Fibroblast of villous mesenchyme (primary cell): ENCODE measurements at regions not wholly inside any gene's neighbourhood (a gene's known extent, or its start where the extent isn't known, plus 50 kb on each side); places are given as distances from the start of the nearest gene placed in this dataset.

Experiments used
- DNase-seq: peaks from one replicate; pipeline ENCODE4 v3.0.0-alpha.2; 2010; ENCODE audit warnings: low read depth
- H3K4me3 ChIP-seq: 2 replicates; pipeline ENCODE4 v1.5.1; 2011; ENCODE audit warnings: low read depth, mild to moderate bottlenecking, low read length
- TF ChIP-seq, protein P1 (sequence below): IDR thresholded peaks from 2 replicates; pipeline ENCODE4 v1.5.1; 2012; ENCODE audit warnings: low read depth, mild to moderate bottlenecking, low read length; ENCODE audit not compliant: insufficient read depth

DNA sequence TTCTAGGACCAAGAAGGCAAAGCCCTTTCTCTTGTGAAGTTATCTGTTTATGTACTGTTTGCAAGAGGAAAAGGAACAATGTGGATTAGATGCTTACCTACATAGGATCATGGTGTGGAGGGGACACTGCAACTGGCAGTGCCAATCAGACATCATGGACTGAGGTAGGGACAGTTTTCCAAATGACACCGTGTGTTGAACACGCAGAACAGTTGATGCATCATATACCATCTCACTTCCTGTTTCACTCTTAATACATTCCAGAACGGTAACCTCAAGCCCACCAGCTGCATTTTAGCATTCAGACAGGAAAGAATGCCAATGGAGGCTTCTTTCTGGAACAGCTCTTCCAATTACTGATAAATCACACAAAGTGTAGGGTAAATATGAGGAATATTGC, 397.7 kb upstream of the LMCD1 start:
- TF ChIP-seq, protein P1, sequence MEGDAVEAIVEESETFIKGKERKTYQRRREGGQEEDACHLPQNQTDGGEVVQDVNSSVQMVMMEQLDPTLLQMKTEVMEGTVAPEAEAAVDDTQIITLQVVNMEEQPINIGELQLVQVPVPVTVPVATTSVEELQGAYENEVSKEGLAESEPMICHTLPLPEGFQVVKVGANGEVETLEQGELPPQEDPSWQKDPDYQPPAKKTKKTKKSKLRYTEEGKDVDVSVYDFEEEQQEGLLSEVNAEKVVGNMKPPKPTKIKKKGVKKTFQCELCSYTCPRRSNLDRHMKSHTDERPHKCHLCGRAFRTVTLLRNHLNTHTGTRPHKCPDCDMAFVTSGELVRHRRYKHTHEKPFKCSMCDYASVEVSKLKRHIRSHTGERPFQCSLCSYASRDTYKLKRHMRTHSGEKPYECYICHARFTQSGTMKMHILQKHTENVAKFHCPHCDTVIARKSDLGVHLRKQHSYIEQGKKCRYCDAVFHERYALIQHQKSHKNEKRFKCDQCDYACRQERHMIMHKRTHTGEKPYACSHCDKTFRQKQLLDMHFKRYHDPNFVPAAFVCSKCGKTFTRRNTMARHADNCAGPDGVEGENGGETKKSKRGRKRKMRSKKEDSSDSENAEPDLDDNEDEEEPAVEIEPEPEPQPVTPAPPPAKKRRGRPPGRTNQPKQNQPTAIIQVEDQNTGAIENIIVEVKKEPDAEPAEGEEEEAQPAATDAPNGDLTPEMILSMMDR: no peak
- no peak overlapping the region for H3K4me3 ChIP-seq
- no peak for DNase-seq

DNA sequence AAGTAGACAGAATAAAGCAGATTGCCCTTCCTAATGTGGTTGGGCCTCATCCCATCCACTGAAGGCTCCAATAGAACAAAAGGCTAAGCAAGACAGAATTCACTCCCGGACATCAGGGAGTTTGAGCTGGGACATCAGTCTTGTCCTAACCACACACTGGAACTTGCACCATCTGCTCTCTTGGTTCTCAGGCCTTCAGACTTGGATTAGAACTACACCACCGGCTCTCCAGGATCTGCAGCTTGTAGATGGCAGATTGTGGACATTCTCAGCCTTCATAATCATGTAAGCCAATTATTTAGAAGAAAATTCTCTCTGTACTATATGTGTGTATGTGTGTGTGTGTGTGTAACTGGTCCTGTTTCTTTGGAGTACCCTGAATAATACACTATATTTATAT, 394.7 kb upstream of the LMCD1 start:
- DNase-seq: no peak
- H3K4me3 ChIP-seq: no peak overlapping the region
- TF ChIP-seq, protein P1: no peak

DNA sequence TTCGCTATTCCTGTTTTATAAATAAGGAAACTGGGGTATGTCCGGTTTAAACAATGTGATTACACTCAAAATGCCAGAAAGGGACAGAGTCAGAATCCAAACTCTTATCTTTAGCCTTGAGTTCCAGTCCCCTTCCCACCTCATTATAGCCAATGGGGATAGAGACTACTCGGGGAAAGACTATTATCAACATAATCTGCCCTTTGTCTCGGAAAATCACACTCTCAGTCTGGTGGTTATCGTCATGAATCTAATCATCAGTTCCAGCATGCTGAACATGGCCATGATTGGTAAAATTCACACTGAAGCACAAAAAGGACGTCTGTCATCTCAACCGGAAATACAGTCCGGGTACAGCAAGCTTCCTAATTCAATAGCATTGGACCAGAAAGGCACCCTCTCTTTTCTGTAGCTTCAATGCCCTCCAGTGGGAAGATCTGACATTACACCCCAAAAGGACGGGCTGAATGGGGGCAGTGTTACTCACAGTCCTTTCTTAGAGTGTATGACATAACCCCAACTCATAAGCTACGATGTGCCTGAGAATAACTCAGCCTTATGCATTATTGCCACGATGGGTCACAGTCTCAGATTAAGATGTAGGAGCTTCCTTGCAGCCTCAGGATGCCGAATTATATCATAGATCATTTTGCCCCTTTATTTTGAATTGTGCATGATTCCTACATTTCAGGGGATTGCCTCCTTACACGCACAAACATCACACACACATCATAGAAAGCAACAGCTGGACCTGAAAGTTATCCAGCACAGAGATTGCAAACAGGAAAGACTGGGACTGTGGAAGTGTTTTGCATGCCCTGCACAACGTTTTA, 390.4 kb upstream of the LMCD1 start:
- TF ChIP-seq, protein P1: peak; percentile 73
- H3K4me3 ChIP-seq: no peak overlapping the region
- peak; percentile 41 for DNase-seq

DNA sequence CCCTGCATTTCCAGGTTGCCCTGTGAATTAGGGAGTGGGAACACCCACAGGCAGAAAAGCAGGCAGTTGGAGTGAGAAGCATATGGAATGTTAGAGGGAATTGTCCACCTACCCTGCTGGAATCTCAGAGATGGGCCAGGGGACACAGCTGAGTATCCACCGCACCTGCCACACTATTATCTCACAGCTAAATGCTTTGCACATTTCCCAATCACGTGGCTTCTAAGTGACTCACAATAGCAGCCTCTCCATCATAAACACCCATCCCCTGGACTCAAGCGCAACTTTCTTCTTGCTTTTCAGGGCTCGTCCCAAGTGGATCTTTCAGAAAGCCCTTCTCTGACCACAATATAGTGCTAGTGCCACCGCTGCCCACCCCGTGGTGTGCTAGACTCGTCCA, 389.0 kb upstream of the LMCD1 start:
- no peak overlapping the region for H3K4me3 ChIP-seq
- DNase-seq: no peak
- TF ChIP-seq, protein P1: no peak

DNA sequence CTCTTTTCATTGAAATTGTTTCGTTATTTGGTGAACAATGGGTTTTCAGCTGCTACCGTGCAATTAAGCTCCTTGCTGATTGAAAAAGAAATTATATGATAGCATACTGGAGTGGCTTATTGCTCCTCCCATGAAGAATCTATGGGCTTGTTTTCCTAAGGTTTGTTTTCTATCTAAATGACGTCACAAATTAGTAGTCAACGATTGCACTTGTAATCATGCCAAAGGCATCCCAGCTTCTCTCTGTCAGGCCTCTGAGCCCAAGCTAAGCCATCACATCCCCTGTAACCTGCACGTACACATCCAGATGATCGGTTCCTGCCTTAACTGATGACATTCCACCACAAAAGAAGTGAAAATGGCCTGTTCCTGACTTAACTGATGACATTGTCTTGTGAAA, 388.0 kb upstream of the LMCD1 start:
- TF ChIP-seq, protein P1: no peak
- no peak for DNase-seq
- H3K4me3 ChIP-seq: no peak overlapping the region

DNA sequence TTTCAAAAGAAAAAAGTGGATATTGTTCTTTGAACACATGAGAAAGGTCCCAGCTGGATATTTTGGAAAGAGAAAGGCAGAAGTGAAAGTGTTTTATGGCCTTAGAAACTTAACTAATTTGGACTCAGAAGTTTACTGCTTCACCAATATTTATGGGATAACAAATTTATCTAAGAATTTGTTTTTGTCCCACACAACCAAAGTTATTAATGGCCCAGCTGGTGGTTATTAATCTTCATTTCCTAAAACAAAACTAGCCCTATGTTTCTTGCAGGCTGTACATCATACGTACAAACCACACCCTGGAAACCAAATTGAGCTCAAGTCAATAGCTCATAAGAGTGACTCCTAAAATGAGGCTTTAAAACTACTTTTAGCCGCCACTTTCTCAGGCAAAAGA, 372.9 kb upstream of the LMCD1 start:
- DNase-seq: no peak
- H3K4me3 ChIP-seq: no peak overlapping the region
- TF ChIP-seq, protein P1: no peak

DNA sequence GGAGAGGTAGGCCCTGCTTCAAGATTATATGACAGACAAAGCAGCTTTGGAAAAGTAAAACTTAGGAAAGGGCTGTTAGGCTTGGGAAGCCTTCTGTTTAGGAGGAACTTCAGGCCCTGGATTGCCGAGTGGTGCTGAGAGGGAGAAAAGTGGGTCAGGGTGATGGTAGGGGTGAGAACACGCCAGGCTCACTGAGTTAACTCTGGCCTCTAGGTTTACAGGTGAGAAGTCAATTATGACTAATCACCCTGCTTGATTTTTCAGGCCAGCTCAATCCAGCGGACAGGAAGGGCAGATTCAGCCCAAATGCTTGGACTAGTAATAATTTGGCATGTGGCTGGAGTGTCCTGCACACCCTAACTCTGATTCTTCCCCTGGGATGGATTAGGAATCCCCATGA, 365.1 kb upstream of the LMCD1 start:
- no peak overlapping the region for H3K4me3 ChIP-seq
- TF ChIP-seq, protein P1: no peak
- no peak for DNase-seq
